ENCODE measurements at regions not wholly inside any gene's neighbourhood (a gene's known extent, or its start where the extent isn't known, plus 50 kb on each side); places are given as distances from the start of the nearest gene placed in this dataset.
"Not testable (repeated sequence)": the region's sequence is repeated elsewhere in the genome, so short reads cannot be mapped to it uniquely, and the experiment has no call there.

DNA sequence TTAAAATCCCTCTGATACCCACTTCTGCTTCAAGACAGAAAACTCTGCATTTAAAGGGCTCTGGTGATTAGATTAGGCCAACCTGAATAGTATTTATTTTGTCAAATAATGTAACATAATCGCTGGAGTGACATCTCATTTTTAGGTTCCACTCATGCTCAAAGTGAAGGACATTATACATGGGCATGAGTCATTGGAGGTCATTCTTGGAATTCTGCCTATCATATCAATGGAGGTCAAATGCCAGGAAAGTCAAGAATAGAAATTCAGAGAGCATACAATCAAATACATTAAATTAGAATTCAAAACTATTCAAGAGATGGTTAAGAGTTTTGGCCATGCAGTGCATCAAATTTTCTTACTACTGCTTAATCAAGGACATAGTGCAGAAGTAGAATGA, 50.8 kb upstream of the PRSS1 start:
- no peak for DNase-seq

- no peak for DNase-seq
Measured at GRCh38 chr7:142697270-142697669, 52.0 kb upstream of the PRSS1 start.

- DNase-seq = no peak
Measured at GRCh38 chr7:142696456-142697179, 52.7 kb upstream of the PRSS1 start.

DNA sequence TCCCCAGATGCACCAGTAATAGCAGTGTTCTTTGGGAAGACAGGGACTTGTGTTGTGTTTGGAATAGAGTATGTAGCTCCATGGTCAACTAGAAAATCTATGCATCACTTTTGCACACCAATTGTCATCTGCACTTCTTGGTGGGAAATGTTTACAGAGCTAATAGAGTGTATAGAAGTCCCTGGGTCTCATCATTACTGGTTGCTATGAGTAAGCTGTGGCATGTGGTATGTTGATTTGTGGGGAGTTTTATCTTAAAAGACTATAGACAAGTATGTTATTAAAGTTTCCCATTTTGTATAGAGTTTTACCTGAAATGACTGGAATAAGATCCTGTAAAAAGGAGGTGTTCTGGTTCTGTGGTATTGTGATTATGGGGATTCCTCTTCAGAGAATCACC, 55.4 kb upstream of the PRSS1 start:
- no peak for DNase-seq

DNA sequence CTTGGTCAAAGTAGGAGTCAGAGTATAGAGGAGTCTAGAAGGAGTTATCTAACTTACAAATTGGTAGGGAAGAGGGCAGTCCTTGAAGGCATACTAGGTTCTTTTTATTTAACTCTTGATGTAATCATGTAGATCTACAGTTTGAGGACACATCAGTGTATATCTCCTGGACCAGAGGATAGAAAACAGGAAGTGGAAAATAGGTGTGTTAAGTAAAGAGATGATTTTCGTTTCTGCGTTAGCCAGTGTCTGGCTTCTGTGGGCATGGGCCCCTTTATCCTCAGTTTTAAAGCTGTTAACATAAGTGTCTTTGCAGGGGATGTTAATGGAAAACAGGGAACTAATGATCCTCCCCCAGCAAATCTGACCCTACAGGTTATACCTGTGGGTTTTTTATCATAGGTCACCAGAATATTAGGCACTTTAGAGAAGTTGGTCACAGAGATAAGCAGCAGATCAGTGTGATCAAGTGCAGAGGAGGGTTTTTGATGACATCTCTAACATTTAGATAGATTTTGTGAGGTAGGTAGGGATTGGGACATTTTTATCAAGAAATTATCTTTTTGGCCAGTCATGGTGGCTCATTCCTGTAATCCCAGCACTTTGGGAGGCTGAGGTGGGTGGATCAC, 58.6 kb upstream of the PRSS1 start:
- DNase-seq = no peak

- no peak for DNase-seq
Measured at GRCh38 chr7:142689439-142690120, 59.7 kb upstream of the PRSS1 start.

DNA sequence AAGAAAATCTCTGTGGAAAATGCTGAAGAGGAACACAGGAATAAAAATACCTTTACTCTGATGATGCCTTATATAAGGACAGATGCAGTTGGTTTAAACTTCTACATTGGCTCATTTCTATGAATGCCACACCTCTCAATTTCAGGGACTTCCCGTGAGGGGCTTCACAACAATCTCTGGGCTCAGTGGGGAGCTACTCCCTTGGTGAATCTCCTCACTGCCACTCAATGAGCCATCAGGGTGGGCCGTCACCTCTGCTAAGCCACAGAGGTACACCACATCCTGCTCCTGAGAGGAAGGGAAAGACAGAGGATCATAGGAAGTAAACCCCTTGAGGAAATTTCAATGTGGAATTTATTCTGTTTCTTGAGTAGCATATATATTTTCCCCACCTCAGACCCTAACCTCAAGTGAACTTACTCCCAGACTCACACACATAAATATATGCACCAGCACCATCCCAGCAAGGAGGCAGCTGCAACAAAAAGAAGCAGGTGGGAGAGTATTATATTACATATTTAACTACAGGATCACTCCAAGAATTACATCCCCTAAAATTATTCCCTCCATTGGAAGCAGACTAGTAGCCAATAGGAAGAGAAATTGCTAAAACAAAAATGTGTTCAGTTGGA, 63.3 kb upstream of the PRSS1 start:
- DNase-seq = no peak

DNA sequence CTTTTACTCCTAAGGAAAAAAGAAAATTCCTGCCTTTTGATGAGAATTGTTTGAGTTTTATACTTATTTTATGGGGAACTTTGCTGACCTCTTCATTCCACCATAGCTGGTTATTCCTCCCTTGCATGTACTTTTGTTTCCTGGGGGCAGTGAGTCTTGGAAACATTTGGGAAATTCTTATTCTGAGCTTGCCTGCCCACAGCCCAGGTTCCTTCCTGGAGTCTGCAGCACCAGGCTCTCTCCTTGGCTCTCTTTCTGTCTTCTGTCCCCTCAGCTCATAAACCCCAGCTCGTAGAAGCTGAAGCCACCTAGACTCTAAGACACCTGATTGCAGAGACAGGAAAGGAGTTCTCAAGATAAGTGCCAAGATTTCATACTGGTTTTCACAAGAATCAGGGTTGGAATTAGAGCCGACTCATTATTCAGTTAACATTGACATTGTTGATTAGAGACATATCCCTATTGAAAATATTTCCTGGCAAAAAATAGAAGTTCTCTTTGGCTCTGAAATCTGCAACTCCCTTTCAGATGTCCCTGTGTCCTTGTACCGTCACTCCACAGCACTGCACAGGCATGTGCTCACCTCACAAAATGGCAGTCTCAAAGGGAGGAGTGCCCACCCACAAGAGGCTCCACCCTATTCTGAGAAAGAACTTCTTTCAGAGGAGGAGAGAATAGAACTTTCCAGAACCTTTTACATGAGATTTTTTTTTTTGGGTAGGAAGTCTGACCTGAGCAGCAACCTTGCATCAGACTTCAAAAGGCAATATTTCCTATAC, 67.8 kb upstream of the PRSS1 start:
- DNase-seq = no peak

DNA sequence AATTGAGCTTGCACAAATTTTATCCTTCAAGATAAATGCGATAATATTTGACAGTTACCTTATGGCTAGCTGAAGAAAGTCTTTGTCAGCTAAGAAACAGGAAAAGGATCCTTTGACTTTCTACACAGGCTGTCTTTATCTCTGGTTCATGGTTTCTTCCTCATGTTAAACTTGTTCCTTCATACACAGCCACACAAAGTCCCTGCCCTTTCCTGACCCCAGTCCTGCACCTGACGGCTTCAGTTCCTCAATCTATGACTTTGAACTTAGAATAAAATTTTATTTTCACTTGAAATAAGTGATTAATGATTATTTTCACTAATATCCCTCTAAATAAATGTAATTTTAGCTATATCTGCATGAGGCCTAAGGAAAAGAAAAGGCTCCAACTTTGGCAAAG, 77.8 kb upstream of the PRSS1 start:
- DNase-seq = no peak

GRCh38 chr7:142670511-142670910, 78.8 kb upstream of the PRSS1 start:
- no peak for DNase-seq

GRCh38 chr7:142669074-142669654, 80.1 kb upstream of the PRSS1 start:
- no peak for DNase-seq

DNA sequence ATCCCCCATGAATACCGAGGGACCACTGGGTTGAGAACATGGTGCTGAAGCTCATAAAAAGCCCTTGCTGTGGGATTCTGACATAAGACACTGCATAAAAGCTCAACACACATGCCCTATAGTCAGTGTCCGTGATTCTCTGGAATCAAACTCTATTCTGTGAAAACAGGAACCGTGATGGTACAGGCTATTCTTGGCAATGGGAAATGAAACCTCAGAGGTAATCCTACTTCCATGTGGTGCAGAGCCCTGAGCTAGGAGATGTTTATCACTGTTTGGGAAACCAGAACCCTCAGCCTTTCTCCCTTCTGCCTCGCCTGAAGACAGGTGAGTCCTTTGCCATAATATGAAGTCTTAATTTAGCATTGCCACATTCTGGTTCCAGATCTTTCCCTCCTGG, 80.8 kb upstream of the PRSS1 start:
- DNase-seq = no peak

DNA sequence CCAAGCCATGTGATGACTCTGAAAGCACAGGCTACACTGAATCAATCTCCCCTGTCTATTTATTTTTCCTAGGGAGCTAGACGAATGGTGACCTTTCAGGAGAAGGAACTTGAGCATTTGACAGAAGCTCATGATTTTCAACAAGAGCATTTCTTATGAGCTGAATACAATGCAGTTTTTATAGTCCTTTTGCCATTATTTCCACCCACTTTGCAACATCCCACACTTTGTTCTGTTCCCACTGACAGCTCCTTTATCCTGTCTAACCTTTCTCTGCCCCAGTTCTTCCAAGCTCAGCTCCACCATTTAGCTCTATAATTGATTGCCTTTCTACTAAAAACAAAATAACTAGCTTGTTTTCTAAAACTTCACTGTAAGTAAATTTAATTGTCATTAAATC, 91.9 kb upstream of the PRSS1 start:
- no peak for DNase-seq

- DNase-seq = no peak
Measured at GRCh38 chr7:142654398-142654797, 94.9 kb upstream of the PRSS1 start.

DNA sequence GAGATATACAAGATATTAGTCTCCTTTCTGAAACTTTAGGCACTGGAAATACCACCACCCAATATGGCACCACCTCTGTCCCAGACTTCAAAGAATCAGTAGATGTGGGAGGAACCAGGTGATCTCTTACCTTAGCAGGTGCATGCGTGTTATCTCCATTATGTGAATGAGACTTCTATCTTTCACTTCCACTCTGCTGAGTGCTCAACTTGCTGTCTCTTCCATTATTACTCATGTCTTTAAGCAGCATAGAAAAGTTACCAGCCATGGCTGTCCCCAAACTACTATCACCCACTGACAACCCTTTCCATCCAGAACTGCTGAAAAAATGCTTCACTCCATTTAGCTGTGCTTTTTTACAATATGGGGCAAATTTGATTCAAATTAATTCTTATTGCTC, 101.5 kb upstream of the PRSS1 start:
- DNase-seq = no peak

DNA sequence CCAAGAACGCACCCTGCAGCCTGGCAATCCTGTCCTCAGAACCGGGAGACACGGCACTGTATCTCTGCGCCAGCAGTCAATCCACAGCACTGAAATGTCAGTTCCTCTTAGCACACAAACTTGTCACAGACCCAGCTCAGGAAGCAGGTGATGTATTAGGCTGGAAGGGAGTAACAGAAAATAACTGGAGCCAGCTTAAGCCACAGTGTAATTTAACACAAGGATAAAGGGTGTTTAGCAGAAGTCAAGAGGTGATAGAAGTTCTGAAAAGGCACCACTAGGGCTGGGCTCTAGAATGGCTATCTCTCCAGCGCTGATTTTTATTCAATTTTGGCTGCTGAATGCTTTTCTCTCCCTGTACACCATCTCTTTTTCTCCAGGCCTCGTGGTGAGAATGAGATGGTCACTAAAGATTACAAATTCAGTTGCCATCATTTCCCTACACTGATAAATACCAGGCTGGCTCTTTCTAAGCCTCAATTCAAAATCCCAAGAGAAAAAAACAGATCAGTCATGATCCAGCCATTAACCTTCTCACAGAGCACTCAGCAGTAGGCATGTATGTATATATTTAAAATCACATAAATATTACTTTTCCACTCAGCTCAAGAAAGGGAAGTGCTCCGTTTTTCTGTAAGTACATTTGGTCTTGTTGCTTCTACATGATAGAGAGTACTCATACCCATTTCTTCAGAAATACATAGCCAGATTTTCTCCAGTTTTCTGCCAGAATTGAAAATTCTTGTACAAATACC, 102.7 kb upstream of the PRSS1 start:
- no peak for DNase-seq

DNA sequence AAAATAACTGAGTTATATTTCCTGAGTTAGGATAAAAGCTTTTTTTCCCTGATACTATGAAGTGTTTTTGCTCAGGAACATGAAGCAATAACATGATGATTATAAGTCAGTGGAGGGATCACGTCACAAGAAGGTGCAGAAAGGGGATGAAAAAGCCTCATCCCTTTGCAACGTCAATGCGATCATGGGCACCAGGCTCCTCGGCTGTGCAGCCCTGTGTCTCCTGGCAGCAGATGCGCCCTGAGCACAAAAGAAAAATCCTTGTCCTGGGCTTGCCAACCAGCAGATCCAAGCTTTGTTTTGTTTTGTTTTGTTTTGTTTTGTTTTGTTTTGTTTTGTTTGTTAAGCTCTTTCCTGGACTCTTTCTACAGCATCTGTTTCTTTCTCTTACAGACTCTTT, 103.5 kb upstream of the PRSS1 start:
- DNase-seq = no peak

DNA sequence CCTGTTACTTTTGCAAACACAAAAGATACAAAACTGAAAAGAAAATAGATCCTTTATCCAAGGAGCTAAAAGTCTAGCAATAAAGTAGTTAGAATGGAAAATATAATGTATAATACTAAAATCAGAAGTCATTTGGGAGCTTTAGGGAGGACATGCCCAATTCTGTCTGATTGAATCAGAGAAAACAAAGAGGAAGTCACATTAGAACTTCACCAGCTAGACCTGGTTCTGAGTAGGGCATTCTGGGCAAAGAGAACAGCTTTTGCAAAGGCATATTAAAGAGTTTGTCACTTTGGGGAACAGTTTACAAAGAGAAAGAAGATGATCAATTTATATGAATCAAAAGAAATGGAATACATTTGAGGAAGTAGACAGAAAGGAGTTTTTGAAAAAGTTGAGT, 107.0 kb upstream of the PRSS1 start:
- DNase-seq = no peak

GRCh38 chr7:142641252-142641651, 108.0 kb upstream of the PRSS1 start:
- DNase-seq = not testable (repeated sequence)

DNA sequence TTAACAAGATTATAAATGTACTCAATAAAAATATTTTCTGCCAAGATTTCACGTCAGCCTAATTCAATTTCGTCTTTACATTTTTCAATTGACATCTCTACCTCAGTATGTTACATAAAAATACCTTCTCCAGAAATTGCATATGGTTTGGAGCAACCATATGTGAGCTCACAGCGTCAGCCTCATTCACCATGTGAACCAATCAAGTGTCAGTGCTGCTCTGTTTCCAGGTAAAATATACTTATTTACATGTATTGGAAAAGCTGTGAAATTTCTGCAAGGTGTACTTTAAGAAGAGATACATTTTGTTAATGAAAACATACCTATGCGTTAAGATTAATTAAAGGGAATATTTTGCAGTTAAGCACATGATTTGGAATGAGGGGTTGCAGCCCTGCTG, 110.7 kb upstream of the PRSS1 start:
- no peak for DNase-seq

GRCh38 chr7:142637240-142637639, 112.0 kb upstream of the PRSS1 start:
- no peak for DNase-seq

DNA sequence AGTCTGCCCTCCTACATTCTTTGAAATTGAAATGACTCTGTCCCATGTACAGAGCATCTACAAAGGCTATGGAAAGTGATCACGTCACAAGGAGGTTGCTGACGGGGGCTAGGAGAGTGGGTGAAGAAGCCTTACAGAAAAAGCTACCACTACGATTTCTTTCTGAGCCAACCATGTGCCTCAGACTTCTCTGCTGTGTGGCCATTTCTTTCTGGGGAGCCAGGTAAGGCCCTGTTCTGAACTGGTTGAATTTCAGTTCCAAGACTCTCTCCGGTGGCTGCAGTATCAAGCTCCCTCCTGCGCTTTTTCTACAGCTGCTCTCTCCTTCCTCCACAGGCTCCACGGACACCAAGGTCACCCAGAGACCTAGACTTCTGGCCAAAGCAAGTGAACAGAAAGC, 112.5 kb upstream of the PRSS1 start:
- no peak for DNase-seq
